Breast epithelium (tissue), 4 donors: ENCODE measurements at regions not wholly inside any gene's neighbourhood (a gene's known extent, or its start where the extent isn't known, plus 50 kb on each side); places are given as distances from the start of the nearest gene placed in this dataset.

ENCODE experiments used
- DNase-seq, 2 donors: peaks; one replicate each; pipeline ENCODE4 v3.0.0-alpha.2; 2019; ENCODE audit warnings: low spot score in 2 of 2
- H3K27ac ChIP-seq, 2 donors: fragments of 200-600 bp; sonication (generic) in 1 of 2; one replicate each; pipeline ENCODE4 v1.5.1; 2016 to 2019; ENCODE audit warnings: mild to moderate bottlenecking in 1 of 2
- H3K27me3 ChIP-seq, 2 donors: fragments of 200-600 bp; sonication (generic) in 1 of 2; one replicate each; pipeline versions ENCODE4 v1.5.1 to v1.6.0; 2017 to 2019; ENCODE audit warnings: control low read depth in 1 of 2, mild to moderate bottlenecking in 1 of 2
- H3K36me3 ChIP-seq: fragments of 200-600 bp; one replicate; pipeline ENCODE4 v1.5.1; 2019
- H3K4me1 ChIP-seq, 2 donors: fragments of 200-600 bp; sonication (generic); one replicate each; pipeline ENCODE4 v1.5.1; 2016 to 2019; ENCODE audit warnings: control low read depth in 1 of 2
- H3K4me3 ChIP-seq, 3 donors: fragments of 200-600 bp; sonication (generic); 1 replicate in 2 of 3; 2 replicates in 1 of 3; pipeline ENCODE4 v1.5.1; 2016 to 2019; ENCODE audit warnings: mild to moderate bottlenecking in 3 of 3, moderate library complexity in 2 of 3
- H3K9me3 ChIP-seq, 2 donors: fragments of 200-600 bp; sonication (generic) in 1 of 2; one replicate each; pipeline ENCODE4 v1.5.1; 2016 to 2019; ENCODE audit warnings: control low read depth in 1 of 2
- POLR2A ChIP-seq: fragments of 450-650 bp; IDR thresholded peaks from one replicate; pipeline ENCODE4 v1.6.1; 2016; ENCODE audit warnings: antibody characterized with exemption, mild to moderate bottlenecking, moderate library complexity
- POLR2AphosphoS5 ChIP-seq, 3 donors: sonication (generic); formaldehyde crosslinking; IDR thresholded peaks; one replicate each; pipeline ENCODE4 v1.6.1; 2017; ENCODE audit warnings: antibody characterized with exemption in 3 of 3
- intact Hi-C: fragments of 100-400 bp; cut with DNase I; formaldehyde crosslinking; loops from one replicate; pipeline ENCODE4 v1.15.1; 2023; ENCODE audit warnings: low total_unique reads
- TF ChIP-seq, protein P1 (sequence below), 3 donors: fragments of 450-650 bp; IDR thresholded peaks; one replicate each; pipeline ENCODE4 v1.5.1; 2016 to 2017; ENCODE audit warnings: antibody characterized with exemption in 3 of 3, mild to moderate bottlenecking in 3 of 3, moderate library complexity in 3 of 3

DNA sequence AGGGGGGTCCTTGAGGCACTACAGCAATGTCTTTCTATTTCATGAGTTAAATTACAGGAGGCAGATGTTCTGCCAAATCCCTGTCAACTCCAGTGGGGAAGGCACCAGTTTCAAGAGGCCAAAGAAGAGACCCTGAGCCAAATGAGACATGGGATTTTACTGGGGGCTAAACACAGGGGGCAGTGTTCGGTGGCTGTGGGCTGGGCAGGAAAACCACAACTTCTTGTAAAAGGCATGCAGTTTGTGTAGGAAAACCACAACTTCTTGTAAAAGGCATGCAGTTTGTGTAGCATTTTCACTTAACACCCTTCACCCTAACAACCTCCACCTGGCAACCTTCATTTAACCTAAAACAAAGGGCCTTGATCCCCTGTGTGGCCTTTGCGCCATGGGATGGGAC, 61.0 kb downstream of the POLR2M start:
- DNase-seq, result no peak
- H3K4me1 ChIP-seq, result no peaks in the 10 kb centered on the region
- H3K36me3 ChIP-seq, result no peaks in the 10 kb centered on the region
- H3K9me3 ChIP-seq, result no peaks in the 10 kb centered on the region
- no peak for TF ChIP-seq POLR2AphosphoS5 (IDR thresholded peaks at IDR 0.05)
- TF ChIP-seq POLR2A, result no peak
- TF ChIP-seq, protein P1, sequence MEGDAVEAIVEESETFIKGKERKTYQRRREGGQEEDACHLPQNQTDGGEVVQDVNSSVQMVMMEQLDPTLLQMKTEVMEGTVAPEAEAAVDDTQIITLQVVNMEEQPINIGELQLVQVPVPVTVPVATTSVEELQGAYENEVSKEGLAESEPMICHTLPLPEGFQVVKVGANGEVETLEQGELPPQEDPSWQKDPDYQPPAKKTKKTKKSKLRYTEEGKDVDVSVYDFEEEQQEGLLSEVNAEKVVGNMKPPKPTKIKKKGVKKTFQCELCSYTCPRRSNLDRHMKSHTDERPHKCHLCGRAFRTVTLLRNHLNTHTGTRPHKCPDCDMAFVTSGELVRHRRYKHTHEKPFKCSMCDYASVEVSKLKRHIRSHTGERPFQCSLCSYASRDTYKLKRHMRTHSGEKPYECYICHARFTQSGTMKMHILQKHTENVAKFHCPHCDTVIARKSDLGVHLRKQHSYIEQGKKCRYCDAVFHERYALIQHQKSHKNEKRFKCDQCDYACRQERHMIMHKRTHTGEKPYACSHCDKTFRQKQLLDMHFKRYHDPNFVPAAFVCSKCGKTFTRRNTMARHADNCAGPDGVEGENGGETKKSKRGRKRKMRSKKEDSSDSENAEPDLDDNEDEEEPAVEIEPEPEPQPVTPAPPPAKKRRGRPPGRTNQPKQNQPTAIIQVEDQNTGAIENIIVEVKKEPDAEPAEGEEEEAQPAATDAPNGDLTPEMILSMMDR (IDR thresholded peaks at IDR 0.05), result no peak
- H3K27ac ChIP-seq, result no peak overlapping the region
- intact Hi-C loops, result no loop called here
- H3K4me3 ChIP-seq, result no peak overlapping the region
- no peaks in the 10 kb centered on the region for H3K27me3 ChIP-seq

- intact Hi-C loops, result no loop called here
- H3K4me3 ChIP-seq, result no peak overlapping the region
- DNase-seq, result no peak
- H3K27me3 ChIP-seq, result no peaks in the 10 kb centered on the region
- H3K4me1 ChIP-seq, result no peaks in the 10 kb centered on the region
- H3K27ac ChIP-seq, result no peak overlapping the region
- TF ChIP-seq POLR2AphosphoS5 (IDR thresholded peaks at IDR 0.05) (no peak), POLR2A (no peak)
- TF ChIP-seq, protein P1 (IDR thresholded peaks at IDR 0.05), result no peak
- H3K9me3 ChIP-seq, result no peaks in the 10 kb centered on the region
- no peaks in the 10 kb centered on the region for H3K36me3 ChIP-seq
Observed at GRCh38 chr15:57769266-57769665, 62.8 kb downstream of the POLR2M start.

DNA sequence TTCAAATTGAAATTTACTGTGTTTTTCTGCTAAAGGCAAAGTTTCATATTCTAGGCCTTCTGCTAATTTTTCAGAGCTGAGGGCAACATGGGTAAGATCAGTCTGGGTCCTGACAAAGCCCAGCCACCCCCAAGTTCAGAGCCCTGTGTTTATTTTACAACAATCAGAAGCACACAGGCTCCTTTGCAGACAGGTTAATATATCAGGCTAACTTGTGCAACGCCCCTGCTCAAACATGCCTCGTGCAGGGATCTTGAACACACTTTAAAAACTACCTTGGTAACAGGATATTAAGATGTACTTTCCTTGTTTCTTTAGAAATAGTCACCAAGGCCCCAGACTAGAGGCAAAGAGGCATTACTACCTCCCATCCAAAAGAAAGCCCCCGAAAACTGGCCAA, 64.0 kb downstream of the POLR2M start:
- no peaks in the 10 kb centered on the region for H3K36me3 ChIP-seq
- no peaks in the 10 kb centered on the region for H3K4me1 ChIP-seq
- no peak for DNase-seq
- TF ChIP-seq POLR2A, result no peak
- TF ChIP-seq POLR2AphosphoS5 (IDR thresholded peaks at IDR 0.05), result no peak
- TF ChIP-seq, protein P1 (IDR thresholded peaks at IDR 0.05), result no peak
- no peak overlapping the region for H3K27ac ChIP-seq
- no peaks in the 10 kb centered on the region for H3K27me3 ChIP-seq
- intact Hi-C loops, result no loop called here
- H3K9me3 ChIP-seq, result no peaks in the 10 kb centered on the region
- H3K4me3 ChIP-seq, result no peak overlapping the region

DNA sequence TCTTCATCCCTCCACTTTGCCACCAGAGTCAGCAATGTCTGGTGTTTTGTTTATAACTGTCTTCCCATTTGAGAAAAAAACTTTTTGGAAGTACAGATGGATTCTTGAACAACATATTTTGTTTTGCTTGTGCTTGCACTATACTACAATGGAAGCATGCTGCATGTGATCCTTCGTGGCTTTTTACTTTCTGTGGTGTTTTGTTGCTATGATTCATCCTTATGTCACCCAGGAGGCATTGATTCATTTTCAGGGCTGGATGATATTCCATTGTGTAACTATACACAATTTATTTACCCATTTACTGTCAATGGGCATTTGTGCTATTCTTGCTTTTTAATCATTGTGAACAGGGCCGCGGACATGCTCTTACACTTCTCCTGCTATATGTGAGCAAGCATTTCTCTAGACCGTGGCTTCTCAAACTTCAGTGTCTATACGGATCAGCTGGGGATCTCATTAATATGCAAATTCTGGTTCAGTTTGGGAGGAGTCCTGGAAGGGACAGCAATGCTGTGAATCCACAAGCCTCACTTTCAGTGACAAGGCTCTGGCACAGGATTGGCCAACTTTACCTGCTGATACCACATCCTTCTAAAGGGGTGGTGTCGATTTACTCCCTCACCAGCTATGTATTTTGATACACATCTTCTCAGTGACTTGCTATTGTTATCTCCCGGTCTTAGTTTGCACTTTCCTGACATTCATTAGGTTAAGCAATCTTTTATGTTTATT, 65.9 kb downstream of the POLR2M start:
- intact Hi-C loops, result no loop called here
- TF ChIP-seq, protein P1 (IDR thresholded peaks at IDR 0.05), result no peak
- TF ChIP-seq POLR2A (no peak), POLR2AphosphoS5 (IDR thresholded peaks at IDR 0.05) (no peak)
- no peak overlapping the region for H3K4me3 ChIP-seq
- H3K36me3 ChIP-seq, result no peaks in the 10 kb centered on the region
- DNase-seq, result no peak
- no peaks in the 10 kb centered on the region for H3K9me3 ChIP-seq
- H3K4me1 ChIP-seq, result no peaks in the 10 kb centered on the region
- H3K27ac ChIP-seq, result no peak overlapping the region
- H3K27me3 ChIP-seq, result no peaks in the 10 kb centered on the region

DNA sequence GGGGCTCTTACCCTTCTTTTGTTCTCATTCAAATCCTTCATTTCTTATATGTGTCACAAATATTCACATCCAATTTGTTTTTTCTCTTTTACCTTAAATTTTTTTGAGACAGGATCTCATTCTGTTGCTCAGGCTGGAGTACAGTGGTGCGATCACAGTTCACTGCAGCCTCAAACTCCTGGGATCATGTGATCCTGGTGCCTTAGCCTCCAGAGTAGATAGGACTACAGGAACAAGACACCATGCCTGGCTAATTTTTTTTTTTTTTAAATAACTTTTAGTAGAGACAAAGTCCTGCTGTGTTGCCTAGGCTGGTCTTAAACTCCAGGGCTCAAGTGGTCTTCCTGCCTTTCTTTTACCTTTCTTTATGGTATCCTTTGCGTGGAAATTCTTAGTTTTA, 66.5 kb downstream of the POLR2M start:
- TF ChIP-seq POLR2AphosphoS5 (IDR thresholded peaks at IDR 0.05) (no peak), POLR2A (no peak)
- TF ChIP-seq, protein P1 (IDR thresholded peaks at IDR 0.05), result no peak
- no peaks in the 10 kb centered on the region for H3K4me1 ChIP-seq
- H3K9me3 ChIP-seq, result no peaks in the 10 kb centered on the region
- H3K36me3 ChIP-seq, result no peaks in the 10 kb centered on the region
- no peak overlapping the region for H3K4me3 ChIP-seq
- H3K27ac ChIP-seq, result no peak overlapping the region
- intact Hi-C loops, result no loop called here
- no peaks in the 10 kb centered on the region for H3K27me3 ChIP-seq
- no peak for DNase-seq
